Renal cortex interstitium (tissue), 11 donors: ENCODE measurements at regions not wholly inside any gene's neighbourhood (a gene's known extent, or its start where the extent isn't known, plus 50 kb on each side); places are given as distances from the start of the nearest gene placed in this dataset.

Source experiments
- DNase-seq, 11 donors: peaks; one replicate each; pipeline ENCODE4 v3.0.0-alpha.2; 2013; ENCODE audit warnings: low read depth in 9 of 11, low spot score in 4 of 11; ENCODE audit errors: extremely low read depth in 1 of 11

- DNase-seq, result no peak
These were observed 245.8 kb downstream of the MTRR start for GRCh38 chr5:8114597-8115266.

- no peak for DNase-seq
These were observed 254.6 kb downstream of the MTRR start for GRCh38 chr5:8123559-8123958.

DNA sequence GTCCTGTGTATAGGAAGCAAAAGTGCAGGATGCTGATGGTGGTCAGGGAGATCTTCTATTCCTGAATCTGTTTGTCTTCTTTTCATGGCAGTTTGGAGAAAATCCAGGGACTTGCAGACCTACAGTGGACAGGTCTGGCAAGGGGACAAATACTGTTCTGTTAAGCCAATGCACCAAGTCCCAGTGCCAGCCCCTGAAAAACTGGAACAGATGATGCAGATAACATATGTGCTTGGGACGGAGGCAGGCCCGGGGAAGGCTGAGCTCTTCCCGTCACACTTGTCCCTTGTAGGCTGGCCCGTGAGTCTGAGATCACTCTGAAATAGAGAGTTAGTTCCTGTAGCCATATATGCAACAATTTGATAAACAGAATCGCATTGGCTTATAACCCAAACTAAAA lies 265.7 kb downstream of the MTRR start:
- DNase-seq, result no peak

GRCh38 chr5:8135742-8136141 lies 266.8 kb downstream of the MTRR start:
- DNase-seq, result no peak

DNA sequence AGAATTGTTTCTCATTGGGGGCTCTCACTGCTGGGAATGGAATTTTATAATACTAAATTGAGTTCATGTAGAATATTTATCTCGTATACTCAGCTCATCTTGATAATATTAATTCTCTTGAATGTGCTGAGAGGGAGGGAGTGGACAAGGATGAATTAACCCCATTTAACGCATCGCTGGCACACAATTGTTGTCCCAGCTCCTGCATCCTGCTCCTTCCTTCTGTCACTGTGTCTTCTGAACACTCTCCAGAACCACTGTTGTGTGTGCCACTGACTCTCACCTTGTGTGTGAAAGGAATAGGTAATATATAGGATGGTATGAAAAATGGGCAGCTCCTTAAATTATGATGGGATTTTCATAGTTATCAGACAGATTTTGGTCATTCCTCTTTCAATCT lies 267.3 kb downstream of the MTRR start:
- DNase-seq, result no peak

GRCh38 chr5:8137941-8138550 lies 269.1 kb downstream of the MTRR start:
- DNase-seq, result no peak

DNA sequence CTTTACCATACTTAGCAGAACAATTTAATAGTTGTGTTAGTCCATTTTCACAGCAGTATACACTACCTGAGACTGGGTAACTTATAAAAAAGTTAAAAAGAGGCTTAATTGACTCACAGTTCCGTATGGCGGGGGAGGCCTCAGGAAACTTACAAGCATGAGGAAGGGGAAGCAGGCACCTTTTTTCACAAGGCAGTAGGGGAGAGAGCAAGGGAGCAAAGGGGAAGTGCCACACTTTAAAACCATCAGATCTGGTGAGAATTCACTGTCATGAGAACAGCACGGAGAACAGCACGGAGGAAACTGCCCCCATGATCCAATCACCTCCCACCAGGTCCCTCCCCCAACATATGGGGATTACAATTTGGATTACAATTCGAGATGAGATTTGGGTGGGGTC lies 269.9 kb downstream of the MTRR start:
- DNase-seq, result no peak

GRCh38 chr5:8150791-8151190 lies 281.8 kb downstream of the MTRR start:
- DNase-seq, result no peak

- DNase-seq, result no peak
These were observed 287.8 kb downstream of the MTRR start for GRCh38 chr5:8156706-8157105.

DNA sequence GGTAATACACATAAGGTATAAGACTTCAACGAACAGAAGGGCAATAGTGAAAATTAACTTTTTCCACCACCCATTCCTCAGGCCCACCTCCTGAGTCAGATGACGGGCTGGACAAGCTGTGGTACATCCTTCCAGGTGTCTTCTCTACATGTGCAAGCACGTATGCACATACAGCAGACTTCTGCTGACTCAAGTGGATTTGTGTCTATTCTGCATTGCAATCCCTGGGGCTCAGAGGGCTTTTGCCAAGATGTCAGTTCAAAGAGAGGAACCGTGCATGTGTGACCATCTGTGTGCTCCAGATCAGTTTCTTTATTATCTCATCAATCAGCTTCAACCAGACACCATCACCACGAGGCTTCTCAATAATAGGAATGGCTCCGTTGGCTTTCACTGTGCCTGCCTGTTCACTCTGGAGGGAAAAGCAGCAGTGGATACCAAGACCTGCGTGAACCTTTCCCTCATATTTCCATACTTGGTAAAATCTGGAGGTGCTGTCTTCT lies 288.4 kb downstream of the MTRR start:
- DNase-seq, result no peak

- DNase-seq, result no peak
These were observed 307.2 kb downstream of the MTRR start for GRCh38 chr5:8176101-8176693.

DNA sequence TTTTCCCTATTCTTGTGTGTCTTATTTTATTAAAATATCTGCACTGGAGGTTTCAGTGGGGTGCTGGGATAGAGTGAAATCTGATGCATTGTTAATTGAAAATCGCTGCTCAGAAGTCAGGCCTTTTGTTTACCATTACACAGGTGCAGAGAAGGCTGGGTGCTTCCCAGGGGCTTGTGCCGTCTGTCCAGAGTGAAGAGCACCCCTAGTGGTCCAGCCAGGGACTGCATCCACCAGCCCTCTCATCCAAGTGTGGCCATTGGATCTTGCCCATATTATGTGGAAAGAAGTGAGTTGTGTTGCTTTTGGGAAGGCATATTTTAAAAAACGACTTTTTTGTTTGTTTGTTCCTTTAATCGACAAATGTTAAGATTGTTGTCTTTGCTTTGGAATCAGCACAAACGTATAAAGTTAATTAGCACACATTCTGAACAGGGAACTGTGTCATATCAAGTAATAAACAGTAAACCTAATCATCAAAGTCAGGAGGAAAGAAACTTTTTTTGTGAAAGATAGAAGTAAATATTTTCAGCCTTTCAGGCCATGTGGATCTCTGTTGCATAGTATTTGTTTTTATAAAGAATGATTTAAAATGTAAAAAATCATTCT lies 315.6 kb downstream of the MTRR start:
- peak in 1 of 11 donors; percentile 2 for DNase-seq

DNA sequence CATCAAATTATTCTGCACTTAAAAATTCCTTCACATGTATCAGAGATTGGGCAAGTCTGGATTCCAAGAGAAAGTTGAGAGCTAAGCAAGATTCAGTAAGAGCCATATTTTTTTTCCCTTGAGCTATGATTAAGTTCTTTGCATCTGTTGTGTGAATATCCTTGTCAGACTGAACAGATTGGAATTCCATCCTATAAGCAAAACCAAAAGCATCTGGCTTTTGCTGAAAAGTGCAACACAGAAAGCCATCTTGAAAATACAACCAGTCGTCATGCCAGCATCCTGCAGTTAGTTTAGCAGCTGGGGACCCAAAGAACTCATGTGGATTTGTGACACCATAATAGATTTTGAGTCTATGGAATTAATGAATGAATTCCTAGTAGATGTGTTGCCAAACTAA lies 316.9 kb downstream of the MTRR start:
- DNase-seq, result no peak

DNA sequence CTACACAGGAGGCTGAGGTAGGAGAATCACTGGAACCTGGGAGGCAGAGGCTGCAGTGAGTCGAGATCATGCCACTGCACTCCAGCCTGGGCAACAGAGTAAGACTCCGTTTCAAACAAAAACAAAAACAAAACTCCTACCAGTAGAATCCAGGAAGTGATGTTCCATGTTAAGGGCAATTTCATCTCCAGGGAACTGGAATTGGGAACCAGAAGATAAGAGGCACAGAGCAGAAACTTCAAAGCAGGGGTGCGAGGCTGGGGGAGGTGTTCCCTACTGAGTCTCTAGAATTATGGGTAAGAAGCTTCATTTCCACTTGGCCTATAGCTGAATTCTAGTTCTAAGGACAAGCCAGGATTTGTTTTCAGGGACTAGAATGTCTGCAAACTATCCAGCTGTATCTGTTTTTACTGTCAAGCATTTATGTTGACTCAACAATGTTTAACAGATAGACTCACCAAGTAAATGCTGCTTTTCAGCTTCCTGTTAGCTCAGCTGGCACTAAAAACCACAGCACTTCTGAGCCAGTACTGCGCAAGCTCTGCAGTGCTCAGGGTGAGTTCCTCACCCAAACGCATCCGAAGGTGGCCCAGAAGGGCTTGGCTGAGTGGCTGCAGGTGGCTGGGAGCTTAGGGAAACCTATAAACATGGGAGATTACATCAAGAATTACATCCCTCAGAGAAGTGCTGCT lies 320.1 kb downstream of the MTRR start:
- DNase-seq, result peak in 1 of 11 donors; percentile 7

- no peak for DNase-seq
These were observed 323.9 kb downstream of the MTRR start for GRCh38 chr5:8192840-8193239.

GRCh38 chr5:8196061-8196460 lies 327.1 kb downstream of the MTRR start:
- no peak for DNase-seq

DNA sequence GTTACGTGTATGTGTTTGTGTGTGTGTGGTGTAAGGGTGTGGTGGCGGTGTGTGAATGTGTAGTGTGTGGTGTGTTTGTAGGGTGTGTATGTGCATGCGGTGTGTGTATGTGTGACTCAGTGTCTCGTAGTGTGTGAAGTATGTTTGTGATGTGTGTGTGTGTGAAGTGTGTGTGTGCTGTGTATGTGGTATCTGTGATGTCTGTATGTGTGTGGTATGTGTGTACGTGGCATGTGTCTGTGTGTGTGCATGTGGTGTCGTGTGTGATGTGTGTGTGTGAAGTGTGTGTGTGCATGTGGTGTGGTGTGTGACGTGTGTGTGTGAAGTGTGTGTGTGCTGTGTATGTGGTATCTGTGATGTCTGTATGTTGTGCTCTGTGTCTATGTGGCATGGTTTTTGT lies 339.4 kb downstream of the MTRR start:
- no peak for DNase-seq

DNA sequence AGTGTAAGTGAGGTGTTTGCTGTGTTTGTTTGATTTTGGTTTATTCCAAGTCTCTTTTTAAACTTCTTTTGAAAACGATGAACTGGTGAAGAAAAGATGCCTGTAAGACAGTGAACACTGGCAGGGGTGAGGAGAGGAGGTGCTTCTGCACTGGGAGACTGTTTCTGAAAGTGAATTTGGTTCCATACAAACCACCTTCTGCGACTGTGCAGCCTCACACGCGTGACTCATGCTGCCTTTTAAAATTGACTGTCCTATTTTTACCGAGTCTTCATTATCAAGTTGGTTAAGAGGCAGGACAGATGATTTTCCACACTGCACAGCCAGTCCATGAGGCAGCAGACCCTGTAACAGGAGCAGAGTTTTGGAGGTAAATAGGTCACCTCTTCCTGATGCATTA lies 340.6 kb downstream of the MTRR start:
- DNase-seq, result no peak

DNA sequence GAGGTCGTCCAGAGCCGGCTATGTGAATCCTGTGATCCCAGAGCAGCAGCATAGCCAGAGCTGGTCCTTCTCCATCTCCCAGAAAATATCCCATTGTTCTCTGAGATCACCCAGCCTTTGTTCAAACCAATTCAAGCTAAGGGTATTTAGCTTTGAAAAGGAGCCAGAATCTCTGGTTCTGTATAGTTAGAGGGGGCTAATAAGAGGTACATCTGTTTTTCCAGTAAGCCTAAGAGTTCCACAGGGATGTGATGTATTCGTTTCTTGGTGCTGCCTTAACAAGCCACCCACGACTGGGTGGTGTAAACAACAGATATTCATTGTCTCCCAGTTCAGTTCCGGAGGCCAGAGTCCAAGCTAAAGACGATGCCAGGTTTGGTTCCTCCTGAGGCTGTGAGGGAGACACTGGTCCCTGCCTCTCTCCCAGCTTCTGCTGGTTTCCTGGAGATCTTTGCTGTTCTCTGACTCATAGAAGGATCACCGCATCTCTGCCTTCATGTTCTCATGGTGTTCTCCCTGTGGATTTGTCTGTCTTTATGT lies 344.8 kb downstream of the MTRR start:
- DNase-seq, result no peak
